H1 (cell line): ENCODE measurements at regions not wholly inside any gene's neighbourhood (a gene's known extent, or its start where the extent isn't known, plus 50 kb on each side); places are given as distances from the start of the nearest gene placed in this dataset.

ENCODE experiments used
- CTCF ChIA-PET: fragments of 300-600 bp; sonication (Branson Sonifier 250); formaldehyde crosslinking; loops from one replicate; lab custom pipeline; 2021; ENCODE audit not compliant: partially characterized antibody; lab: Charles Lee
- POLR2A ChIA-PET: fragments of 300-600 bp; sonication (Branson Sonifier 250); formaldehyde crosslinking; loops from one replicate; lab custom pipeline; 2021; ENCODE audit warnings: inconsistent platforms; ENCODE audit not compliant: partially characterized antibody; lab: Charles Lee
- DNase-seq, 2 experiments: peaks; one replicate each; pipeline versions ENCODE4 v3.0.0 to v3.0.0-alpha.2; 2010 to 2022; ENCODE audit warnings: low spot score in 2 of 2, low read depth in 1 of 2, mixed read lengths in 1 of 2
- FAIRE-seq: peaks from 2 replicates; lab custom pipeline; 2011; peaks lifted over from hg19 to GRCh38; lab: Jason Lieb, UNC
- H2AFZ ChIP-seq: 2 replicates; pipeline ENCODE4 v1.8.1; 2012; ENCODE audit warnings: low read length, inconsistent platforms
- H2AK5ac ChIP-seq: 2 replicates; pipeline ENCODE4 v1.6.1; 2013; ENCODE audit warnings: low read depth, low read length
- H2BK120ac ChIP-seq: replicated peaks from 2 replicates; pipeline ENCODE3; 2013; ENCODE audit warnings: low read depth, low read length, inconsistent platforms
- H2BK12ac ChIP-seq: 2 replicates; pipeline ENCODE4 v1.6.1; 2013; ENCODE audit warnings: low read depth, low read length
- H2BK15ac ChIP-seq: 2 replicates; pipeline ENCODE4 v1.6.1; 2013; ENCODE audit warnings: low read length
- H2BK20ac ChIP-seq: 2 replicates; pipeline ENCODE4 v1.6.1; 2013; ENCODE audit warnings: low read length
- H2BK5ac ChIP-seq: 2 replicates; pipeline ENCODE4 v1.6.1; 2013; ENCODE audit warnings: low read depth, low read length
- H3K14ac ChIP-seq: 2 replicates; pipeline ENCODE4 v1.6.1; 2013; ENCODE audit warnings: inconsistent platforms; ENCODE audit not compliant: insufficient read length
- H3K18ac ChIP-seq: 2 replicates; pipeline ENCODE4 v1.6.1; 2013; ENCODE audit warnings: low read length; ENCODE audit errors: extremely low read depth
- H3K23ac ChIP-seq: 2 replicates; pipeline ENCODE4 v1.6.1; 2013; ENCODE audit warnings: inconsistent platforms; ENCODE audit not compliant: insufficient read length
- H3K23me2 ChIP-seq: 2 replicates; pipeline ENCODE4 v1.6.1; 2013; ENCODE audit warnings: low read depth, low read length
- H3K27ac ChIP-seq: 2 replicates; pipeline ENCODE4 v1.6.1; 2011; ENCODE audit warnings: low read depth, low read length, inconsistent platforms
- H3K27me3 ChIP-seq, 4 experiments: replicated peaks in 1 of 4; 1 replicate in 1 of 4; 2 replicates in 3 of 4; pipeline versions ENCODE4 v1.6.1 to v1.8.1; 2011 to 2013; ENCODE audit warnings: low read length in 3 of 4, mild to moderate bottlenecking in 3 of 4, inconsistent platforms in 2 of 4, mixed read lengths in 2 of 4, moderate library complexity in 1 of 4; ENCODE audit not compliant: control insufficient read depth in 3 of 4, insufficient read depth in 3 of 4; ENCODE audit errors: extremely low read depth in 1 of 4
- H3K36me3 ChIP-seq, 4 experiments: 2 replicates each; pipeline versions ENCODE4 v1.6.1 to v1.8.1; 2011 to 2013; ENCODE audit warnings: mild to moderate bottlenecking in 4 of 4, low read length in 3 of 4, moderate library complexity in 2 of 4, control low read depth in 1 of 4, inconsistent platforms in 1 of 4; ENCODE audit not compliant: insufficient read depth in 4 of 4, control insufficient read depth in 2 of 4
- H3K4ac ChIP-seq: replicated peaks from 2 replicates; pipeline ENCODE3; 2013; ENCODE audit warnings: low read length, low read depth, mixed read lengths, inconsistent platforms; ENCODE audit not compliant: insufficient read length
- H3K4me1 ChIP-seq, 4 experiments: replicated peaks in 1 of 4; 1 replicate in 1 of 4; 2 replicates in 3 of 4; pipeline versions ENCODE4 v1.6.1 to v1.8.1; 2011 to 2013; ENCODE audit warnings: low read length in 3 of 4, inconsistent platforms in 2 of 4, mixed read lengths in 1 of 4; ENCODE audit not compliant: insufficient read depth in 4 of 4, control insufficient read depth in 3 of 4
- H3K4me2 ChIP-seq, 2 experiments: 2 replicates each; pipeline versions ENCODE4 v1.6.1 to v1.8.1; 2011 to 2013; ENCODE audit warnings: low read depth in 2 of 2, low read length in 2 of 2, control low read depth in 1 of 2, inconsistent platforms in 1 of 2, mild to moderate bottlenecking in 1 of 2; ENCODE audit not compliant: insufficient read depth in 1 of 2
- H3K4me3 ChIP-seq, 4 experiments: fragments of 200-600, 300-600 bp in 1 of 4; sonication (generic), shearing (Covaris generic), sonication (Bioruptor Twin) in 1 of 4; 2 replicates each; pipeline versions ENCODE4 v1.5.1 to v1.8.1; 2011 to 2016; ENCODE audit warnings: low read length in 4 of 4, low read depth in 3 of 4, control low read depth in 2 of 4, inconsistent platforms in 2 of 4, mild to moderate bottlenecking in 2 of 4, mixed read lengths in 1 of 4, moderate library complexity in 1 of 4; ENCODE audit not compliant: insufficient read depth in 2 of 4; ENCODE audit errors: extremely low read depth in 1 of 4
- H3K56ac ChIP-seq: replicated peaks from 2 replicates; pipeline ENCODE3; 2013; ENCODE audit warnings: low read depth, mild to moderate bottlenecking, mixed read lengths, low read length, inconsistent platforms; ENCODE audit not compliant: insufficient read length
- H3K79me1 ChIP-seq: 2 replicates; pipeline ENCODE4 v1.6.1; 2013; ENCODE audit warnings: low read depth, low read length, control low read depth
- H3K79me2 ChIP-seq, 2 experiments: 2 replicates each; pipeline versions ENCODE4 v1.6.1 to v1.8.1; 2012 to 2013; ENCODE audit warnings: low read length in 2 of 2, mild to moderate bottlenecking in 2 of 2, inconsistent platforms in 1 of 2; ENCODE audit not compliant: insufficient read depth in 2 of 2, control insufficient read depth in 1 of 2
- H3K9ac ChIP-seq, 4 experiments: replicated peaks in 1 of 4; 1 replicate in 1 of 4; 2 replicates in 3 of 4; pipeline versions ENCODE4 v1.6.1 to v1.8.1; 2011 to 2013; ENCODE audit warnings: low read depth in 3 of 4, low read length in 3 of 4, control low read depth in 2 of 4, mild to moderate bottlenecking in 2 of 4, moderate library complexity in 2 of 4, inconsistent platforms in 1 of 4; ENCODE audit errors: extremely low read depth in 1 of 4
- H3K9me3 ChIP-seq, 2 experiments: 2 replicates each; pipeline versions ENCODE4 v1.6.1 to v1.8.1; 2012 to 2013; ENCODE audit warnings: mild to moderate bottlenecking in 2 of 2, moderate library complexity in 2 of 2, control low read depth in 1 of 2, inconsistent platforms in 1 of 2, low read depth in 1 of 2, low read length in 1 of 2, mixed read lengths in 1 of 2; ENCODE audit not compliant: insufficient read depth in 2 of 2
- H4K20me1 ChIP-seq, 2 experiments: replicated peaks in 1 of 2; 2 replicates each; pipeline versions ENCODE3 to v1.8.1; 2011 to 2013; ENCODE audit warnings: inconsistent platforms in 2 of 2, low read length in 2 of 2, mild to moderate bottlenecking in 1 of 2; ENCODE audit not compliant: insufficient read depth in 2 of 2, control insufficient read depth in 1 of 2
- H4K5ac ChIP-seq: 2 replicates; pipeline ENCODE4 v1.6.1; 2013; ENCODE audit warnings: low read length, low read depth, mixed read lengths, inconsistent platforms; ENCODE audit not compliant: insufficient read length
- H4K8ac ChIP-seq: 2 replicates; pipeline ENCODE4 v1.8.0; 2013; ENCODE audit warnings: mild to moderate bottlenecking, moderate library complexity, low read length, inconsistent platforms; ENCODE audit not compliant: insufficient read depth; ENCODE audit errors: extremely low read depth
- H4K91ac ChIP-seq: replicated peaks from 2 replicates; pipeline ENCODE3; 2013; ENCODE audit warnings: low read length, mixed read lengths, inconsistent platforms; ENCODE audit not compliant: insufficient read length
- EZH2 ChIP-seq: fragments of 200-600 bp; sonication (generic); IDR thresholded peaks from 2 replicates; pipeline ENCODE4 v1.7.1; 2012; ENCODE audit warnings: low read depth, mild to moderate bottlenecking, moderate library complexity, low read length, inconsistent platforms; ENCODE audit not compliant: severe bottlenecking
- HDAC2 ChIP-seq, 2 experiments: fragments of 300-600 bp in 1 of 2; sonication (generic) in 1 of 2; IDR thresholded peaks; 2 replicates each; pipeline ENCODE4 v1.6.1; 2011 to 2012; ENCODE audit warnings: low read depth in 2 of 2, low read length in 2 of 2, mild to moderate bottlenecking in 2 of 2, moderate library complexity in 2 of 2, borderline replicate concordance in 1 of 2, inconsistent platforms in 1 of 2
- NRF1 ChIP-seq: IDR thresholded peaks from 2 replicates; pipeline ENCODE4 v1.6.1; 2011; ENCODE audit warnings: mild to moderate bottlenecking, low read depth, low read length, improper control_type of control experiment
- RAD21 ChIP-seq, 2 experiments: IDR thresholded peaks in 1 of 2; conservative IDR thresholded peaks in 1 of 2; 2 replicates each; pipeline ENCODE4 v1.6.1; 2011; ENCODE audit warnings: low read depth in 2 of 2, low read length in 2 of 2, improper control_type of control experiment in 1 of 2, inconsistent platforms in 1 of 2, mild to moderate bottlenecking in 1 of 2, moderate library complexity in 1 of 2
- WGBS, 2 experiments: shearing (Covaris generic) in 1 of 2; methylation state at CpG; one replicate each; pipeline versions ENCODE4 v1.1.6 to v1.1.7; 2013 to 2015; ENCODE audit warnings: low lambda C conversion rate in 2 of 2, mixed read lengths in 2 of 2, inconsistent platforms in 1 of 2, low coverage in 1 of 2, missing lambda C conversion rate in 1 of 2; ENCODE audit not compliant: insufficient replicate concordance in 2 of 2, insufficient coverage in 1 of 2, insufficient read length in 1 of 2; ENCODE audit errors: extremely low coverage in 1 of 2, missing lambda C conversion rate in 1 of 2; 5-methylcytosine and 5-hydroxymethylcytosine counted together
- TF ChIP-seq, protein P1 (sequence below): IDR thresholded peaks from 2 replicates; pipeline ENCODE4 v1.6.1; 2012; ENCODE audit warnings: inconsistent platforms

DNA sequence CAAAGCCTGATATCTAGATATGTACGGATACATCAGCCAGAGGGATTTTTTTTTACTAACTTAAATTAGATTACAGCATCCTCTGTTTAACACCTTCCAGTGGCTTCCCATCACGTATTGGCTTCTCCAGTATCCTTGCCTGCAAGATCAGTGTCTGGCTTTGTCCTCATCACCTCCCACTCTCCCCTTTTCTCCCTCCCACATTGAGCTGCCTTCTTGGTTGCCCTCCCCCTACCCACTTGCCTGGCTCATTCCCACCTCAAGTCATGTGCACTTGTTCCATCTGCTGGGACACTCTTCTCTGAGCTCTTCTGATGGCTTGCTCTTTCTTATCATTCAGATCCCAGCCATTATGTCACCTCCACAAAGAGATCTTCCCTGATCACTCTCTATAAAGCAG is 75.9 kb upstream of the NALF2 start:
- H3K56ac ChIP-seq, result no peak overlapping the region
- no peaks in the 10 kb centered on the region for H4K20me1 ChIP-seq
- ChIA-PET CTCF (no interaction called here), POLR2A (no interaction called here)
- H3K4ac ChIP-seq, result no peak overlapping the region
- no peaks in the 10 kb centered on the region for H3K79me2 ChIP-seq
- no peak overlapping the region for H4K8ac ChIP-seq
- H2BK12ac ChIP-seq, result no peak overlapping the region
- no peaks in the 10 kb centered on the region for H3K27me3 ChIP-seq
- no peak overlapping the region for H2BK20ac ChIP-seq
- WGBS, 2 experiments, result 79% methylated on average over 2 of the region's 2 CpGs; no CpG with 5 or more reads in 1 of the 2 experiments
- no peak overlapping the region for H3K9ac ChIP-seq
- no peak overlapping the region for H3K18ac ChIP-seq
- FAIRE-seq, result no peak
- H3K36me3 ChIP-seq, result no peaks in the 10 kb centered on the region
- no peak overlapping the region for H3K23ac ChIP-seq
- no peak for DNase-seq
- H3K4me1 ChIP-seq, result no peaks in the 10 kb centered on the region
- no peak overlapping the region for H4K5ac ChIP-seq
- no peaks in the 10 kb centered on the region for H3K23me2 ChIP-seq
- no peak overlapping the region for H3K14ac ChIP-seq
- no peak overlapping the region for H2AFZ ChIP-seq
- H4K91ac ChIP-seq, result no peak overlapping the region
- TF ChIP-seq, protein P1, sequence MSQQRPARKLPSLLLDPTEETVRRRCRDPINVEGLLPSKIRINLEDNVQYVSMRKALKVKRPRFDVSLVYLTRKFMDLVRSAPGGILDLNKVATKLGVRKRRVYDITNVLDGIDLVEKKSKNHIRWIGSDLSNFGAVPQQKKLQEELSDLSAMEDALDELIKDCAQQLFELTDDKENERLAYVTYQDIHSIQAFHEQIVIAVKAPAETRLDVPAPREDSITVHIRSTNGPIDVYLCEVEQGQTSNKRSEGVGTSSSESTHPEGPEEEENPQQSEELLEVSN, result no peak
- no peak for TF ChIP-seq RAD21 (IDR thresholded peaks at IDR 0.05 in 1 of 2, conservative IDR thresholded peaks at IDR 0.05 in 1 of 2; ENCODE audit: low read depth in 2 of 2, low read length in 2 of 2)
- no peak for TF ChIP-seq HDAC2 (IDR thresholded peaks at IDR 0.05; ENCODE audit: borderline replicate concordance in 1 of 2, low read depth in 2 of 2, low read length in 2 of 2)
- no peak for TF ChIP-seq NRF1
- TF ChIP-seq EZH2, result no peak
- H3K4me2 ChIP-seq, result no peak overlapping the region
- no peak overlapping the region for H2BK5ac ChIP-seq
- no peak overlapping the region for H2BK15ac ChIP-seq
- no peaks in the 10 kb centered on the region for H3K79me1 ChIP-seq
- H2AK5ac ChIP-seq, result no peak overlapping the region
- no peak overlapping the region for H3K27ac ChIP-seq
- no peaks in the 10 kb centered on the region for H3K9me3 ChIP-seq
- H2BK120ac ChIP-seq, result no peak overlapping the region
- H3K4me3 ChIP-seq, result no peak overlapping the region
